Mesenchymal stem cell (in vitro differentiated cells and primary cell): ENCODE measurements at regions not wholly inside any gene's neighbourhood (a gene's known extent, or its start where the extent isn't known, plus 50 kb on each side); places are given as distances from the start of the nearest gene placed in this dataset.

ENCODE experiments used
- DNase-seq: peaks from one replicate; pipeline ENCODE4 v3.0.0-alpha.2; 2013
- H2AFZ ChIP-seq: one replicate; pipeline ENCODE4 v1.6.1; 2013; ENCODE audit warnings: low read depth, mild to moderate bottlenecking, control low read depth, inconsistent platforms, low read length, moderate library complexity
- H2AK5ac ChIP-seq: 2 replicates; pipeline ENCODE4 v1.6.1; 2013; ENCODE audit warnings: low read length, moderate library complexity, mild to moderate bottlenecking, inconsistent platforms; ENCODE audit not compliant: severe bottlenecking
- H2BK120ac ChIP-seq: one replicate; pipeline ENCODE4 v1.6.1; 2013; ENCODE audit warnings: low read depth, mild to moderate bottlenecking, inconsistent platforms, low read length, moderate library complexity
- H2BK12ac ChIP-seq, 2 experiments: one replicate each; pipeline ENCODE4 v1.6.1; 2013; ENCODE audit warnings: inconsistent platforms in 2 of 2, low read length in 2 of 2, mild to moderate bottlenecking in 2 of 2, moderate library complexity in 2 of 2, control low read depth in 1 of 2
- H2BK15ac ChIP-seq: one replicate; pipeline ENCODE4 v1.6.1; 2013; ENCODE audit warnings: mild to moderate bottlenecking, low read depth, inconsistent platforms; ENCODE audit not compliant: poor library complexity, severe bottlenecking
- H2BK5ac ChIP-seq: 2 replicates; pipeline ENCODE4 v1.6.1; 2013; ENCODE audit warnings: low read depth, mild to moderate bottlenecking, low read length, control low read depth, inconsistent platforms; ENCODE audit not compliant: poor library complexity, severe bottlenecking
- H3K14ac ChIP-seq, 2 experiments: one replicate each; pipeline ENCODE4 v1.6.1; 2013; ENCODE audit warnings: inconsistent platforms in 2 of 2, low read length in 2 of 2, control low read depth in 1 of 2, mild to moderate bottlenecking in 1 of 2, moderate library complexity in 1 of 2
- H3K18ac ChIP-seq, 2 experiments: one replicate each; pipeline ENCODE4 v1.6.1; 2013; ENCODE audit warnings: inconsistent platforms in 2 of 2, low read length in 2 of 2, control low read depth in 1 of 2, low read depth in 1 of 2, mild to moderate bottlenecking in 1 of 2
- H3K23ac ChIP-seq, 2 experiments: one replicate each; pipeline ENCODE4 v1.6.1; 2013; ENCODE audit warnings: inconsistent platforms in 2 of 2, low read length in 2 of 2, mild to moderate bottlenecking in 2 of 2, moderate library complexity in 2 of 2, control low read depth in 1 of 2
- H3K27ac ChIP-seq: 2 replicates; pipeline ENCODE4 v1.5.1; 2013; ENCODE audit warnings: mild to moderate bottlenecking, moderate library complexity, low read length, control low read depth, inconsistent platforms; ENCODE audit not compliant: poor library complexity, severe bottlenecking
- H3K27me3 ChIP-seq, 2 experiments: 2 replicates each; pipeline versions ENCODE4 v1.6.1 to v1.7.0; 2013; ENCODE audit warnings: low read length in 2 of 2, mild to moderate bottlenecking in 2 of 2, moderate library complexity in 2 of 2, control low read depth in 1 of 2, inconsistent platforms in 1 of 2; ENCODE audit not compliant: control insufficient read depth in 1 of 2, insufficient read depth in 1 of 2
- H3K36me3 ChIP-seq, 2 experiments: 2 replicates each; pipeline versions ENCODE4 v1.6.1 to v1.7.0; 2013; ENCODE audit warnings: low read length in 2 of 2, control low read depth in 1 of 2, inconsistent platforms in 1 of 2, low read depth in 1 of 2, mild to moderate bottlenecking in 1 of 2; ENCODE audit not compliant: insufficient read depth in 2 of 2, control insufficient read depth in 1 of 2
- H3K4ac ChIP-seq, 2 experiments: one replicate each; pipeline ENCODE4 v1.6.1; 2013; ENCODE audit warnings: inconsistent platforms in 2 of 2, low read length in 2 of 2, mild to moderate bottlenecking in 2 of 2, moderate library complexity in 2 of 2, control low read depth in 1 of 2, low read depth in 1 of 2
- H3K4me1 ChIP-seq: 2 replicates; pipeline ENCODE4 v1.6.1; 2013; ENCODE audit warnings: low read depth, low read length, control low read depth; ENCODE audit not compliant: control insufficient read depth, insufficient read depth
- H3K4me2 ChIP-seq: 2 replicates; pipeline ENCODE4 v1.6.1; 2013; ENCODE audit warnings: low read length, mild to moderate bottlenecking, inconsistent platforms; ENCODE audit not compliant: poor library complexity, severe bottlenecking
- H3K4me3 ChIP-seq, 2 experiments: 2 replicates each; pipeline versions ENCODE4 v1.5.1 to v1.7.0; 2013; ENCODE audit warnings: low read length in 2 of 2, mild to moderate bottlenecking in 2 of 2, control low read depth in 1 of 2, low read depth in 1 of 2; ENCODE audit not compliant: insufficient read depth in 1 of 2
- H3K79me1 ChIP-seq: replicated peaks from 2 replicates; pipeline ENCODE4 v1.6.1; 2013; ENCODE audit warnings: mild to moderate bottlenecking, control low read depth, low read length, inconsistent platforms; ENCODE audit not compliant: poor library complexity, severe bottlenecking
- H3K9ac ChIP-seq: 2 replicates; pipeline ENCODE4 v1.7.0; 2013; ENCODE audit warnings: mild to moderate bottlenecking, low read length, moderate library complexity
- H3K9me3 ChIP-seq: 2 replicates; pipeline ENCODE4 v1.7.0; 2013; ENCODE audit warnings: mild to moderate bottlenecking, low read length; ENCODE audit not compliant: control insufficient read depth
- H4K8ac ChIP-seq: one replicate; pipeline ENCODE4 v1.6.1; 2013; ENCODE audit warnings: inconsistent platforms, mild to moderate bottlenecking, low read length, moderate library complexity
- H4K91ac ChIP-seq: one replicate; pipeline ENCODE4 v1.6.1; 2013; ENCODE audit warnings: mild to moderate bottlenecking, low read length, inconsistent platforms
- WGBS: methylation state at CpG from one replicate; pipeline ENCODE4 v1.1.7; 2013; ENCODE audit warnings: mixed read lengths; 5-methylcytosine and 5-hydroxymethylcytosine counted together

DNA sequence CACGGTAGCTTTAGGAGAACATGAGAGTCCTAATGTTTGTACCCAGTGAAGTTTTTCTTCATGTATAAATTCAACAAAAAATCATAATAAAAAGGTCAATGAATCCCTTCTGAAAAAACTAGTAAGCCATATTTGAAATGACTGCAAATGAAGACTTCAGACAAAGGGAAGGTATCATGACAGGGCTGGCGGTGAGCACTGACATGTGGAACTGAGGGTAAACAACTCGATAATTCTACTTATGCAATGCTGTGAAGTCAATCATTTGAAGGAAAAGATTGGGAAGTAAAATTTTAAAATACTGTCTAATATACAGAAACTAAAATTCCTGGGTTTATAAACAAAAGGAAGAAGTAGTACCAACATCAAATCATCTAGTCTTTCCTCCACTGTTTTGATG is 190.2 kb upstream of the COPS8 start:
- H3K4me3 ChIP-seq, result no peak overlapping the region
- H3K4me1 ChIP-seq, result peaks cover 2% of the 10 kb centered on the region
- no peak overlapping the region for H2AFZ ChIP-seq
- H3K79me1 ChIP-seq, result no peaks in the 10 kb centered on the region
- H3K27ac ChIP-seq, result no peak overlapping the region
- H4K91ac ChIP-seq, result no peak overlapping the region
- H2BK12ac ChIP-seq, result no peak overlapping the region
- H3K4me2 ChIP-seq, result no peak overlapping the region
- H3K4ac ChIP-seq, result no peak overlapping the region
- H3K18ac ChIP-seq, result no peak overlapping the region
- no peak overlapping the region for H2BK120ac ChIP-seq
- no peak overlapping the region for H2BK5ac ChIP-seq
- WGBS, result 100% methylated on average over 2 of the region's 3 CpGs
- no peaks in the 10 kb centered on the region for H3K9me3 ChIP-seq
- DNase-seq, result no peak
- H2BK15ac ChIP-seq, result no peak overlapping the region
- H3K9ac ChIP-seq, result no peak overlapping the region
- no peak overlapping the region for H3K23ac ChIP-seq
- H2AK5ac ChIP-seq, result no peak overlapping the region
- peaks cover 0 to 4% of the 10 kb centered on the region in 2 experiments for H3K27me3 ChIP-seq
- no peaks in the 10 kb centered on the region for H3K36me3 ChIP-seq
- H3K14ac ChIP-seq, result no peak overlapping the region
- H4K8ac ChIP-seq, result no peak overlapping the region

DNA sequence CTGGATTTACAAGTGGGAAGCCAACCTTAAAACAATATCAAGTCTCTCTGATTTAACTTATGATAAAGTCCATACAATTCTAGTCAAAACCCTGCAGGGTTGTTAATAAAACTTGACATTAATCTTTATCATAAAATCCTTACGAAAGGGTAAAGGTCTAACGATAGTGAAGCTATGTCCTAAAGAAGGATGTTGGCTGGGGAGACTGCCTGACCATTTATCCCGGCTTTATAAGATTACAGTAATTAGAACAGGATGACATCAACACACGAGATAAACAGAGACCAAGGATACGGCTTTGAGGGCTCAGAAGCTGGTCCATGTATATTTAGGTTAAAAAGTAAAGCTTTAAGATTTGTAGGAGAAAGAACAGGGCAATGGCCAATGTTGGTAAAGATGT is 189.0 kb upstream of the COPS8 start:
- Histone ChIP-seq H3K14ac (no peak overlapping the region), H3K4me3 (no peak overlapping the region), H2AFZ (no peak overlapping the region), H2BK12ac (no peak overlapping the region), H2AK5ac (no peak overlapping the region), H3K23ac (no peak overlapping the region), H2BK120ac (no peak overlapping the region), H3K4me1 (peaks cover 2% of the 10 kb centered on the region), H3K79me1 (no peaks in the 10 kb centered on the region), H2BK5ac (no peak overlapping the region), H2BK15ac (no peak overlapping the region), H3K9ac (no peak overlapping the region), H3K18ac (no peak overlapping the region), H3K4ac (no peak overlapping the region), H3K27ac (no peak overlapping the region), H3K9me3 (no peaks in the 10 kb centered on the region), H3K4me2 (no peak overlapping the region), H4K8ac (no peak overlapping the region), H4K91ac (no peak overlapping the region), H3K36me3 (no peaks in the 10 kb centered on the region), H3K27me3 (peaks cover 0 to 6% of the 10 kb centered on the region in 2 experiments)
- WGBS, result 92% methylated on average over 5 of the region's 5 CpGs
- no peak for DNase-seq

DNA sequence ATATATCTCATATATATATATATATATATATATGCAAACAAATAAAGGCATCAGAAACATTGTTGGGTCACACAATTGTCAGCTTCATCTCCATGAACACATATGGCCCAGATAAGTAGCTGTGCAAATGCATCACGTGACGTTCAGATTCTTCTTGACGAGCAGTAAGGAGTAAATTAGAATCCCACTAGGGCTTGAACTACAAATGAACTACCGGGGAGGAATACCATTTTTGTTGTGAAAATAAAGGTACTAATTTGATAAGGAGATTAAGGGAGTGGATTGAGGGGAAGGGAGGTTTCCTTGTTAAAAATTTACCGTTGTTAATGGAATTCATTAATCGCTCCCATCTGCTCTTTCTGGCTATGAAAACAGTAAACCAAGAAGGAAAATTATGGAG is 186.5 kb upstream of the COPS8 start:
- Histone ChIP-seq H2BK15ac (no peak overlapping the region), H2BK120ac (no peak overlapping the region), H3K18ac (no peak overlapping the region), H3K9ac (no peak overlapping the region), H3K4me3 (no peak overlapping the region), H3K27me3 (peaks cover 8 to 11% of the 10 kb centered on the region in 2 experiments), H3K23ac (no peak overlapping the region), H2AFZ (no peak overlapping the region), H3K9me3 (no peaks in the 10 kb centered on the region), H3K14ac (no peak overlapping the region), H2BK5ac (no peak overlapping the region), H3K36me3 (no peaks in the 10 kb centered on the region), H3K4ac (no peak overlapping the region), H4K91ac (no peak overlapping the region), H2BK12ac (no peak overlapping the region), H2AK5ac (no peak overlapping the region), H4K8ac (no peak overlapping the region), H3K4me1 (peaks cover 2% of the 10 kb centered on the region), H3K4me2 (no peak overlapping the region), H3K27ac (no peak overlapping the region), H3K79me1 (no peaks in the 10 kb centered on the region)
- no peak for DNase-seq
- WGBS, result 95% methylated on average over 6 of the region's 6 CpGs

DNA sequence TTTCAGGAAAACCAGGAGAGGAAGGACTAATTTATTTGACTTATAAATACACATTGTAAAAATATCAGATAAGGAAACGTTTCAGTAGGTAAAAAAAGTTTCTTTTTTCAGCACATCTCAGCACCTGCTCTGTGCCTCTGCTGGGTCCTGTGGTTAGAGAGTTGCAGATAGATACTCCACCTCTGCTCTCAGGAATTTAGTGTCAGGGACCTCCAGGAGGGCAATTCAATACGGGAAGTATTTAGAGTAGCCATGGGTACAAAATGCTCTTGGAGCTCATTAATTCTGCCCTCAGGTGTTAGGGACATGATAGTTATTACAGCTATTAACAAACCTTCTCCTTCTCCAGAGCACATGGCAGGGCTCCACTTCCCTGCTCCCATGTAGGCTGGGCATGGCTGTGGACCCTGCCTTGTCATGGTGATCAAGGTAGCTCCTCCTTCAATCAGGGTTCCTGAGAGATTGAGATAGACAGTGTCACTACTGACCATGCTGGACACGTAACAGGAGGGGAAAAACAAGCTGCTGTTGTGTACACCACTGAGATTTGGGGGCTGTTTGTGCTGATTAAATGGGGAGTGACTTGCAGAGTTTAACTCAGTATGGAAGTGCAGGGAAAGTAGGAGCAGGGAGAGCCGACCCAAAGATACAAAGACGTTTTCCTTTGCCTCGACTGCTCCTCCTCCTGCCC is 185.6 kb upstream of the COPS8 start:
- DNase-seq, result no peak
- Histone ChIP-seq H3K4me3 (no peak overlapping the region), H3K23ac (no peak overlapping the region), H3K36me3 (no peaks in the 10 kb centered on the region), H3K4me2 (no peak overlapping the region), H2BK120ac (no peak overlapping the region), H3K14ac (no peak overlapping the region), H4K8ac (no peak overlapping the region), H3K27ac (no peak overlapping the region), H2BK5ac (no peak overlapping the region), H4K91ac (no peak overlapping the region), H2AK5ac (no peak overlapping the region), H3K18ac (no peak overlapping the region), H2AFZ (no peak overlapping the region), H3K9me3 (no peaks in the 10 kb centered on the region), H3K4me1 (peaks cover 2% of the 10 kb centered on the region), H3K27me3 (peaks cover 8 to 16% of the 10 kb centered on the region in 2 experiments), H2BK15ac (no peak overlapping the region), H3K79me1 (no peaks in the 10 kb centered on the region), H3K4ac (peak overlapping the region in 1 of 2 experiments; percentile 26), H2BK12ac (no peak overlapping the region), H3K9ac (no peak overlapping the region)
- 70% methylated on average over 5 of the region's 6 CpGs for WGBS
